ENCODE measurements at regions not wholly inside any gene's neighbourhood (a gene's known extent, or its start where the extent isn't known, plus 50 kb on each side); places are given as distances from the start of the nearest gene placed in this dataset.

- TF ChIP-seq DMTF1 (CRISPR knock-in tag; IDR thresholded peaks at IDR 0.05) (no peak), BHLHE40 (IDR thresholded peaks at IDR 0.05; ENCODE audit: low read length) (peak; percentile 65), ZNF564 (CRISPR knock-in tag; IDR thresholded peaks at IDR 0.05) (peak; percentile 21; the same call in 1 of the 2 replicates), ZFYVE20 (CRISPR knock-in tag; IDR thresholded peaks at IDR 0.05; ENCODE audit: borderline replicate concordance, low read depth) (0 out of 2 replicates have a peak, but pooled peaks have one; percentile 46), NR2F6 (IDR thresholded peaks at IDR 0.05) (peak; percentile 98), NR2F6 (CRISPR knock-in tag; IDR thresholded peaks at IDR 0.05) (peak; percentile 98), ZNF282 (IDR thresholded peaks at IDR 0.05; ENCODE audit: partially characterized antibody) (no peak), SP5 (CRISPR knock-in tag; IDR thresholded peaks at IDR 0.05; ENCODE audit: borderline replicate concordance, low read depth) (peak; percentile 78), PRMT3 (CRISPR knock-in tag; IDR thresholded peaks at IDR 0.05; ENCODE audit: borderline replicate concordance, low read depth) (no peak), TBX2 (CRISPR knock-in tag; IDR thresholded peaks at IDR 0.05; ENCODE audit: borderline replicate concordance) (peak; percentile 98), ZMAT5 (CRISPR knock-in tag; IDR thresholded peaks at IDR 0.05; ENCODE audit: borderline replicate concordance, low read depth) (no peak), MTA1 (CRISPR knock-in tag; IDR thresholded peaks at IDR 0.05; ENCODE audit: borderline replicate concordance) (peak; percentile 80), GABPB1 (CRISPR knock-in tag; IDR thresholded peaks at IDR 0.05) (no peak; the same call in 1 of the 2 replicates), ZNF569 (CRISPR knock-in tag; IDR thresholded peaks at IDR 0.05; ENCODE audit: borderline replicate concordance) (no peak), MYC (CRISPR knock-in tag; IDR thresholded peaks at IDR 0.05; ENCODE audit: borderline replicate concordance) (peak; percentile 90), SMAD9 (CRISPR knock-in tag; IDR thresholded peaks at IDR 0.05) (no peak), ZKSCAN8 (CRISPR knock-in tag; IDR thresholded peaks at IDR 0.05; ENCODE audit: borderline replicate concordance) (peak; percentile 81; the same call in 1 of the 2 replicates), ZNF589 (CRISPR knock-in tag; conservative IDR thresholded peaks at IDR 0.05) (0 out of 2 replicates have a peak, but pooled peaks have one; percentile 58), NFIC (IDR thresholded peaks at IDR 0.05; ENCODE audit: low read length) (no peak), MED8 (CRISPR knock-in tag; IDR thresholded peaks at IDR 0.05; ENCODE audit: insufficient replicate concordance) (peak; percentile 96), ZNF337 (CRISPR knock-in tag; IDR thresholded peaks at IDR 0.05; ENCODE audit: borderline replicate concordance, low read depth) (no peak), ZNF333 (CRISPR knock-in tag; IDR thresholded peaks at IDR 0.05; ENCODE audit: borderline replicate concordance) (no peak; the same call in 1 of the 2 replicates), GRHL1 (CRISPR knock-in tag; conservative IDR thresholded peaks at IDR 0.05) (no peak), POLR2A (IDR thresholded peaks at IDR 0.05; ENCODE audit: insufficient read depth in 1 of 2, low read depth in 2 of 2, low read length in 2 of 2) (peak; percentile 62 to 76; a peak in 3 of 4 replicates), ZNF275 (CRISPR knock-in tag; IDR thresholded peaks at IDR 0.05; ENCODE audit: borderline replicate concordance) (peak; percentile 73; the same call in 1 of the 2 replicates), MLLT10 (CRISPR knock-in tag; IDR thresholded peaks at IDR 0.05) (no peak)
These were observed 171.1 kb downstream of the TOMM20 start (continued) for GRCh38 chr1:234957330-234958065.
